Islet precursor cell (in vitro differentiated cells): ENCODE measurements at regions not wholly inside any gene's neighbourhood (a gene's known extent, or its start where the extent isn't known, plus 50 kb on each side); places are given as distances from the start of the nearest gene placed in this dataset.
"Not testable (repeated sequence)": the region's sequence is repeated elsewhere in the genome, so short reads cannot be mapped to it uniquely, and the experiment has no call there.

ENCODE experiments used
- DNase-seq: peaks from one replicate; pipeline ENCODE4 v3.0.0-alpha.2; 2018

DNA sequence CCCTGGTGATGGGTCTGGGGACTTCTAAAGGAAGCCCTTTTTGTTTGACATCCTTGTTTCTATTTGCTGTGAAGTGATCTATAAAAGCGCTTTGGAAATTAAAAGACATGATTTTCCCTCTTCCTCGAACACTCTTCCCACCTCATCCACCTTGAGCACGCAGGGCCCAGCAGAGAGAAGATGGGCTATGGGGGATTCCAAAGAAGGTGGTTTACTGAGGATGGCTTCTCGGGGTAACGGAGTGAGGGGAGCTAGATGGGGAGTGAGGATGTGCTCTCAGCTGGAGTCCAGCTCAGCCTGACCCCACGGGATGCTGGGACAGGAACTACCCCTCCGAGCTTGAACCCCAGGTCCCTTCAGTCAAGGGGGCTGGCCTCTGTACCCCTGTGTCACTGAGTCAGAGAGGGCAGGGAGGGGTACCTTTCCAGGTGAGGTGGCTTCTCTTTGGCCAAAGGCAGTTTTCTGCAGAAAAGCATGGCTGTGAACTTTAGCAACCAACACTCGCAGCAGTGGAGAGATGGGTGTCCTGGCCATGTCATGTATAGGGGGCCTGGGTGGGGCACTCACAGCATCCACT, 180.7 kb upstream of the SMAD3 start:
- peak; percentile 27 for DNase-seq

DNA sequence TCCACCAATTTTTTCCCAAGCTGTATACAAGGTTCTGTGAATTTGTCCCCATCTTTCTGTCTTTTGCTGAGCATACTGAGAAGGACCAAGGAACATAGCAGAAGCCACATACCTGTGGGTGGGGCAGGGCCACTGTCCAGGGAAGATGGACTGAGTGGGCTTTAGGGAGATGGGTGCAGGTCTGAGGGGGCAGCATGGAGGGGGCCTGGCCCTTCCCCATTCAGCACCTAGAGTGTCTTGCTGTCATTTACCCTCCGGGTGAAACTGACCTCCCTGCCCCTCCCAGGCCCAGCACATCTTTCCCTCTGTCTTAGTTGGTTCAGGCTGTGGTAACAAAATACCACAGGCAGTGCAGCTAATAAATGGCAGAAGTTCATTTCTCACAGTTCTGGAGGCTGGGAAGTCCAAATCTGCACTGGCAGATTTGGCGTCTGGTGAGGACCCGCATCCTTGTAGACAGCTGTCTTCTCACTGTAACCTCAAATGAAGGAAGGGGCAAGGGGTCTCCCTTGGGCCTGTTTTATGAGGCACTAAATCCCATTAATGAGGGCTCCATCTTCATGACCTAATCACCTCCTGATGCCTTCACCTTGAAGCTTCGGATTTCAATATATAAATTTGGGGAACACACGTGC, 180.0 kb upstream of the SMAD3 start:
- peak; percentile 22 for DNase-seq

GRCh38 chr15:66886241-66886675, 179.1 kb upstream of the SMAD3 start:
- DNase-seq, result peak; percentile 14

DNA sequence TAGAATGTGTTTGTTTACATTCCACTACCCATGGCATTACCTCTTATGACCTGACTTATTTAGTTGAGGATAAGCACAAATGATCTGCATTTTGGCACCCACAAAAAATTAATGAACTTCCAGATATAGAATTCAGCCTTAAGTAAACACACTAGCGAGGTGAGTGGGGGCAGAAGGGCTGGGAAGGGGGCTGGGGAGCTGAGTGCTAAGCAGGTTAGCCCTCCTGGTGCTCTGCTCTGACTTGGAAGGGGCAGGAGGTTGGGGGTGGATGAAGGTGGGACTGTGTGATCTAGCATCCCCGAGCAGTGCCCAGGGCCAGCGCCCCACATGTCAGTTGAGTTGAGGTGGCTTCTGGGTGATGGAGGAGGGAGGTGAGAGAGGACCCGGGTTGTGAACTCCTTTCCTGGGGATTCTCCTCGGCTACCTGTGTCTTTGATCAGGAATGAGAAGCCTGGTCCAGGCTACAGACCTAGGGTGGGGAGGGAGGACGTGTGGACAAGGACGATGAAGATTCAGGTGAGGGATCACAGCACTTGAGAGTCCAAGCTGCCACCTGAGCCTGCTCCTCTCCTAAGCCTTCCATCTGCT, 178.6 kb upstream of the SMAD3 start:
- peak; percentile 29 for DNase-seq

DNA sequence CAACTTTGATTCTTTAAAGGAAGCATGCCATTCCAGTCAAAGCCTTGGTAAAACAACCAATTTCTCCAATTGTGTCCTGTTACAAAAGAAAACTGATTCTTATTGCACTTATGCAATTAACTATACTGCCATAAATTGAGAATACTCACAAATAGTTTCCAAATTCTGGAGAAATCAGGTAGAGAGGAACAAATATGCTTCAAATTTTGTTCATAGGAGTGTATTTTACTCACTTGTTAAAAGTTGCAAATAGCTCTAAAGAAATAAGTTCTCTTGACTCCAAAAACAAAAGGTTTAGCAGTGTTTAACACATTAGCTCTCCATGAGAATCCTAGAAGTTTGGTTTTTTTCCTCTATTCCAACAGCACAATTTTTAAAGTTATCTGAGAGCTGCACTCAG, 176.1 kb upstream of the SMAD3 start:
- not testable (repeated sequence) for DNase-seq

DNA sequence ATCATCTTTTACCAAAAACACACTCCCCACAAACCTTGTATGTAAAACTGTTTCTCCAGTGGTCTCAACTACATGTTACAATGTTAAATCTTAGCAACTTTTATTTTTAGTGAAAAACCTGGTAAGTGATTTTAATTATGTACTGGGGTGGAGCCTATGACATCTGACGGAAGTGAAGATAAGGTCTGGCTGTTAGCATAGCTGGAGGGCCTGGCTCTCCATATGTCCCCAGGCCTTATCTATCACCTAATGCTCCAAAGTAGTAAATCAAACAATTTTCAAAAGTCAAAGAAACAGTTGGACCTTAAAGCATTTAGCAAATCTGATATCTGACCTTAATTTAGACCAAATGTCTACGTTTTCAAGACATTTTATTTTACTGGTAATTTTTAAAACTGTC, 173.6 kb upstream of the SMAD3 start:
- no peak for DNase-seq

- DNase-seq, result peak; percentile 14
Observed at GRCh38 chr15:66893294-66893693, 172.1 kb upstream of the SMAD3 start.

- DNase-seq, result peak; percentile 16
Observed at GRCh38 chr15:66894363-66894762, 171.0 kb upstream of the SMAD3 start.

- DNase-seq, result peak; percentile 41
Observed at GRCh38 chr15:66894986-66895780, 170.2 kb upstream of the SMAD3 start.

GRCh38 chr15:66895794-66896453, 169.5 kb upstream of the SMAD3 start:
- peak; percentile 49 for DNase-seq

DNA sequence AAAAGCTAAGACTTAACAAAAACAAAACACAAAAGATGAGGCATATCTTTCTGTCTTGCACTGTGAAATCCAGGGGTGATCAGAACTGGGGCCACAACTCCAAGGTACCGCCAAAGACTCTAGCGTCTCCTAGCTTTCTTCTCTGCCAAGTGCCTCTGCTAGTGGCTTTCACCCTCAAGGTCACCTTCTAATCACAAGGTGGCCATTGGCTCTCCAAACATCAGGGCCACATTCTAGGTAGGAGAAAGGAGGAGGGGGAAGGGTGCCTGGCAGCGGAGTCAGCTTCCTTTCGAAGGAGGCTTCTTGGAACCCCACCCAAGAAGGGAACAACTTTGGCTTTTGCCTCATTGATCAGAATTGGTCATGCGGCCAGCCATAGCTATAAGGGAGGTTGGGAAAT, 168.8 kb upstream of the SMAD3 start:
- peak; percentile 39 for DNase-seq

GRCh38 chr15:66897416-66897815, 168.0 kb upstream of the SMAD3 start:
- DNase-seq, result peak; percentile 34

- DNase-seq, result peak; percentile 41
Observed at GRCh38 chr15:66897971-66898370, 167.4 kb upstream of the SMAD3 start.

DNA sequence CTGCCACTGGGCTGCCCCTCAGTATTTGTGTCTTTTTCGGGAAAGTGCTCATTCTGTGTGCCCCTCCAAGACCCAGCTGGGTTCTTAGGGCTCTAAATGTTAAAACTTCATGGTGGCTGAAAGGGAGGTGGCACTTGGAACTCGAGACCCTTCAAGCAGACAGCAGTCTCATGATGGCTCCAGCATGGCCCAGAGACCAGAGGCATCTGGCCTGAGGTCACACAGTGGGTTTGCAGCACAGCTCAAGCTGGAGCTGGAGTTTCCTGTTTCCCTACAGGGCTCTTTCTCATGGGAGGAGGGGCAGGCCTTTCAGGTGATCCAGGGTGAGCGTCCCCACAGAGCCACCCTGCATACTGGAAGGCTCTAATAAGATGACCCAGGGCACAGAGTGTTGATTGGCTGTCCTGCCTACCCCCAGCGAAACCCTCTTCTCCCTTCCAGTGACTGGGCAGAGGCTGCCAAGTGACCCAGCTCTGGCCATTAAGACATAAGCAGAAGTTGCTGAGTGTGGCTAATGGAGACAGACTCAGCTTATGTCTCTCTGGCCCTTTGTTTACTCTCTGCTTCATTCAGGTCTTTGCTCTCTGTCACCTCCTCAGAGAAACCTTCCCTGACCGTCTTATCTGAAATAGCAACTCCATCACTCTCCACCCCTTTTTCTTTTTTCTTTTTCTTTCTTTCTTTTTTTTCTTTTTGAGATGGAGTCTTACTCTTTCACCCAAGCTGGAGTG, 166.6 kb upstream of the SMAD3 start:
- DNase-seq, result peak; percentile 76

GRCh38 chr15:66899555-66900350, 165.6 kb upstream of the SMAD3 start:
- peak; percentile 86 for DNase-seq

- peak; percentile 13 for DNase-seq
Observed at GRCh38 chr15:66900586-66901310, 164.7 kb upstream of the SMAD3 start.

- peak; percentile 27 for DNase-seq
Observed at GRCh38 chr15:66901336-66902100, 163.9 kb upstream of the SMAD3 start.

- peak; percentile 6 for DNase-seq
Observed at GRCh38 chr15:66905185-66905584, 160.2 kb upstream of the SMAD3 start.

GRCh38 chr15:66905954-66906353, 159.4 kb upstream of the SMAD3 start:
- peak; percentile 38 for DNase-seq
